GM21576 (cell line): ENCODE measurements at regions not wholly inside any gene's neighbourhood (a gene's known extent, or its start where the extent isn't known, plus 50 kb on each side); places are given as distances from the start of the nearest gene placed in this dataset.

Experiments
- ATAC-seq: cut with Tn5 transposase; IDR thresholded peaks from one replicate; pipeline ENCODE4 v1.9.1; 2021; ENCODE audit warnings: mild to moderate bottlenecking, moderate library complexity; ENCODE audit not compliant: unreplicated experiment

- peak; percentile 72 for ATAC-seq
Observed at GRCh38 chr4:89438102-89438831, 130.7 kb upstream of the GPRIN3 start.

DNA sequence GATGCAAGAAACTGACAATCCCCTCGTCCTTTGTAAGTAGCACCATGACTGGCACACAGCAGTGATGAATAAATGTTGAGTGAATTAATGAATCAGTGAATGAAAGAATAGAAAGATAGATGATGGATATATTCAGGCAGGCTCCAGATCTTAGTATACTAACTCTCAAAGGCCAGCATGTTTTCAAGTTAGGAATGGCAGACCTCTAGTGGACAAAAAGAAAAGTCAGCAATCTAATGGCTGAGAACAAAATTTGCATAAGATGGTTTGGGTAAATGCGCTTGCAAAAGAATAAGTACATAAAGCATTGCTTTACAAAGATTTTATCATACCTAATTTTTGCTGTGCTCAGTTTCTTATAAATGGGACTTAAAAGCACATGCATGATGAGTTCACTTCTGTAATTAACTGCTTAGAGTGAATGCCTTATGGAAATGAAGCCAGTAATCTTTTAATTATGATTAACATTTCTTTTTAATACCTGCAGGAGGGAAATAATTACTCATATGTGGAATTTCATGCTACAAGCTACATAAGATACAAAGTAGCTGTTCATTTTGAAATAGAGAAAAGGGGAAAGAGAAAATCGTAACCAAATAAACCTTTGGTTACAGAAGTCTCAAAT lies 126.9 kb upstream of the GPRIN3 start:
- peak; percentile 65 for ATAC-seq

- no peak for ATAC-seq
Observed at GRCh38 chr4:89427782-89428181, 120.2 kb upstream of the GPRIN3 start.

DNA sequence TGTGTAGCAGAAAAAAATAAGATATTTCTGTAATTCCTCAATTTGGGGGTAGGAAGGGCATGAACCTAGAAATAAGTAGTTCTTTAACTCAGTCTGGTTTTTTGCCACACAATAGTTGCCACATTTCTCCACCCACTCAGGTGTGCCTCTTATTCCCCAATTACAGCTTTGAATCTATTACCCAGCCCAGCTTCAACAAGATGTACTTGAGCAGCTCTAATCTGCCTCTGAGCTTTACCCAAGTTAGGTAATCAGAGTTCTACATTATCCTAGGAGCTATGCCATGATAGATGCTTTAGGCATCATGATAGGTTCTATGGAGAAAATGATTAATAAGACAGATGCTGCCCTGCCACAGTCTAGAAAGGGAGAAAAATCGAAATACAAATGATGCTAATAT lies 117.4 kb upstream of the GPRIN3 start:
- ATAC-seq: no peak

DNA sequence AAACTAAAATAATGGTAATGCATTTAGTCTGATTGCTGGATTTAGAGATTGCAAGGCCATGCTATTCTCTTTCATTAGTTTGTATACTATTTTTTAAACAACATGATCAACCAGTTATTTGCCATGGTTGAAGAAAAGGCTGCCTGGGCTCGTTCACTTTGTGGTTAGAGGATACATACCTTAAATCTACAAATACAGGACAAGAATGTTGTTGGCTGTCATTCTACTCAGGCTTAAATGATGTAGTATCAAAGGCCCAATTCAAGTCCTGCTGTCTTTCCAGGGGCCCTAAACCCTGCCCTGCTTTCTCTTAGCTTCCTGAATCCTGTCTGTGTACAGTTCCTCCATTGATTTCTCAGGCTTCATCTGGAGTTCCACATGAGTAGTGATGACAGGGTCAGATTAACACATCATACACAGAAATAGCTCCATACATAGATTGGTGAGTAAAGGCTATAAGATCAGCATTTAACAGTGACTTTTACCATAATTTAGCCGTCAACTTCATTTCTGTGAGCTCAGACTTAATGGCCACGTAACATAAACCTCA lies 114.9 kb upstream of the GPRIN3 start:
- ATAC-seq: no peak

DNA sequence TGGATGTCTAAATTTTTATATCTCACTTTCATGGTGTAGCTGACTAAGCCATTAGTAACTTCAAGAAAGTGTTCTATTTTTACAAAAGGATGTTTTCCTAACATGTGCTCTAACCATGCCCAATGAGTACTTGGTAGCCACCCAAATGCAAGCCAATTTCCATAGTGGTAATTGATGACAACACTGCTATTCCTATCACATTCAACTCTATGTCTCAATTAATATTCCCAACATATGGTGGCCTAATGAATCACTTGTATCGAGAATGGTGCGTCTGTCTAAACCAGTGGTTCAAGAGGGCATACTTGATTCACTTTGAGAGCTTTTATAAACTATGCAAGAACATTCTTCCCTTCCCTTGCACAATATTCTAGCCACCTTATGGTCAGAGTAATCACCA lies 112.9 kb upstream of the GPRIN3 start:
- no peak for ATAC-seq

DNA sequence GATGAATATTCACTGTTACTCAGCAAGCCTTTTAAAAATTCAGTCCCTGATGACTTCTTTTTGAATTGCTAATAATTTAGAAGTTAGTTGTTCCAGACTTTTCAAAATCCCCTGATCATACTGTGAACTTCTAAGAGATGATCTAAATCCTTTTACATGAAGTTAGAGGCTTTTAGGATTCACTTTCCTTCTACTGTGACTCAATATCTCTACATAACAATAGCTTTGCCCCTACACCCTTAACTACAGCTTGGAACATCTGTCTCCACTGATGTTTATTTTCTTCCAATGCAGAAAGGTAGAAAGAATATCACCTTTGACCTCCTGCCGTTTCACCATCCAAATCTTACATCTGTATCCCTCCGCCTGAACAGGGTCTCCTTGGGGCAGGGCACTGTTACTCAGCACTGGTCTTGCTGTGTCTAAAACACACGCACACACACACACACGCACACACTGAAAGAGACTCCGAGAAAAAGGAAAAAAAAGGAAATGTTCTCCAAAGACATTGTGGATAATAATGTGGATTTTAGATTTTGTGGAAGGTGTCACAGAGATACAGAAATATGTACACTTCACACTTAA lies 111.6 kb upstream of the GPRIN3 start:
- no peak for ATAC-seq

- ATAC-seq: no peak
Observed at GRCh38 chr4:89416960-89417359, 109.4 kb upstream of the GPRIN3 start.

DNA sequence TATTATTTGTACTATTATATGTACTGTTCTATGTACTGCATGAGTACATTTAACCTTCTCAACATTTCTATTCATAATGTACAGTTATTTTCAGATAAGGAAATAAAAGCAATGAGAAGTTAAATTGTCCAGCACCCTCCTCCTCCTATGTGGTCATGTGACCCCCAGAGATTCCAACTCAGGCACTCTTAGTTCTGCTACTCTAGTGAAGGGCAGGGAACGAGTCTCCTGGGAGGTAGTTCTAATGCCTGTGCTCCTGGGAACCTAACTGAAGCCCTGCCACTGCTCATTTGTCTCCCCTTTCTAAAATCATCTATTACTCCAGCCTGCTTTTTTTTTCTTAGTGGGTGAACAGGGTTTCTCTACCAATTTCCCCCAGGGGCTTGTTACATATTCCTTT lies 105.9 kb upstream of the GPRIN3 start:
- ATAC-seq: no peak

DNA sequence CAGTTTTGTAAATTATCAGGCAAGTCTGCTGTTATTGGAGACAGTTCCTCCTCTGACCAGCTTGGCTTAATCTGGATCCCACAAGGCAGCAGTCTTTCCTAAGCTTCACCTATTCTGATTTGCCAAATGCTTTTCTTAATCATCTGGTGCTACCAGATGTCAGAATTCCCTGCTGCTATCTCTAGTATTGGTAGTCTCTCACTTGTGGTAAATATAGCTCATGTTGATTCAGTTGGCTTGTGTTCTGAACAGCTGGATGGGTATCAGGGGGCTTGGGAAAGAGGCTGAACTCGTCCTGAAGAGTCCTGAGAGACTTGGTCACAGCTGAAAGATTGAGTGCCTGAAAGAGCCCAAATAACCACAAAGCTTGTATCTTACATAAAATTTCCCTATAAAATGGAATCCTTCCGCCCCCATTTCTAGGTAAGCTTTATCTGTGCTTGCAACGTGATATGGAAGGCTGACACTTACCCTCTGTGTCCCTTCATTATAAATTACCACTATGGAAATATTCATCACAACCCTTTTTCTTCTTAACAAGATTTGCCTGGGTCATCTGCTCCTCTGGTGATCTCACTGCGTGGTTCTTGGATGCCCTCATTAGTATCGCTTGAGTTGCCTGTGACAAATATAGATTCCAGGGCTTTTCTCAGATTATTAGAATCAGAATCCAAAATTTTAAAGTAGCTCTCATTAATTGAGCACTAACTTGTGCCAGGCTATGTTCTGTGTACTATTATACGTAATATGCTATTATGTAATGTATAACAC lies 104.1 kb upstream of the GPRIN3 start:
- no peak for ATAC-seq

DNA sequence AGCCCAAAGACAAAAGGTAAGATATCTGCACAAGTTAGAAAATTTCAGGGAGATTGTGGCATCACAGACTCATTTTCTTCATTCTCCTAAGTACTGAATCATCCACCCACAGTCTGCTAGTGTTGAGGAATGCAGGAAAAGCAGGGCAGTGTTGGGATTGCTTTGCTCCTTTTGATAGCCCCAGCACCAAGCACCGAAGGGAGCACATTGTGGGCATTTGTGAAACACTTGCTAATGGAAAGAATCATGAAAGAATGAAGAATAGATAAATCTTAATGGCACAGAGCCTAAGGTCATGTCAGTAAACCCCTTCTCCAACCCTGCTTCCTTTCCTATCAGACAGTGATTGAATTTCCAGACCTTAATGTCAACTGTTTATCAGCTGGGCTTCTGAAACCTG lies 103.1 kb upstream of the GPRIN3 start:
- no peak for ATAC-seq

- no peak for ATAC-seq
Observed at GRCh38 chr4:89404530-89404929, 96.9 kb upstream of the GPRIN3 start.

DNA sequence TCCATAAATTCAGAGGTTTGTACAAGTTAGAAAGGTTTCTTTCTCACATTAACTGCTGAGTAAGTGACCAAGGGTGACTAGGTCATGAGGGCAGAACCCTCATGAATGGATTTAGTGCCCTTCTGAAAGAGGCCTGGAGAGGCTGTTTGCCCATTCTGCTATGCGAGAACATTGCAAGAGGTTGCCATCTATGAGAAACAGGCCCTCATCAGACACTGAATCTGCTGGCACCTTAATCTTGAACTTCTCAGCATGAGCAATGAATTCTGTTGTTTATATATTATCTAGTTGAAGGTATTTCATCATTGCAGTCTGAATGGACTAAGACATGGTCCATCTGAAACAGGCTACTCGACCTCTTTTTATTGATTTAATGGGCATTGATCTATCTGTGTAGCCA lies 96.2 kb upstream of the GPRIN3 start:
- no peak for ATAC-seq

DNA sequence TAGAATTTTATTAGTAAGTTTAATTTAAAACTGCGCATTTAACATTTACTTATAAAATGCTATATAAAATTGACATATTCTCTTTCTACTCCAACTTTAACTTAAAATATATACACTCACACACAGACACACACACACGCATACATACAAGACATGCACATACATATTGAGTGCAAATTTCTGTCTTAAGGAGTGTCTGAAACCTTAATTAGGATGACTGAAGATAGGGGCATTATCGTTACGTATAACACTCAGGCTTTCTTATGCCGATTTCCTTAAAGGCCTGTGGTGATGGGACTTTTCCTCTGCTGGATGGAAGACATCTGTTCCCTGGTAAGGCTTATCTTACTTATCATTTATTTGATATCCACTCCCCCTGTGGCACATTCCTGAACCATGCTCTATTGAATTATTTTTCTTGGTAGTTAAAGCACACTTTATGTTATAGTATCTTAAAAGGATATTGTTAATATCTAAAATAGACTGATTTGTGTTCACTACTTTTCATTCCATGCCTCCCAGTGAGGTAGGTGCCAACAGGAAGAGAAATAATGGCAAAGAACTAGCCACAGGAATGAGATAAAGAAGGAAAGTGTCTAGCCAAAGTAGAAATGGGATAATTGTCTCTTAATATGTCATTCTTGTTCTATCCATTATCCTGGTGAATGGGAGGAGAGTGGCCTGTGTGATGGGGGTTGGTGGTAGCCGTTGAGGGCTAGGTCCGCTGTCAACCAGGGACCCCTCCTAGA lies 92.9 kb upstream of the GPRIN3 start:
- ATAC-seq: no peak

DNA sequence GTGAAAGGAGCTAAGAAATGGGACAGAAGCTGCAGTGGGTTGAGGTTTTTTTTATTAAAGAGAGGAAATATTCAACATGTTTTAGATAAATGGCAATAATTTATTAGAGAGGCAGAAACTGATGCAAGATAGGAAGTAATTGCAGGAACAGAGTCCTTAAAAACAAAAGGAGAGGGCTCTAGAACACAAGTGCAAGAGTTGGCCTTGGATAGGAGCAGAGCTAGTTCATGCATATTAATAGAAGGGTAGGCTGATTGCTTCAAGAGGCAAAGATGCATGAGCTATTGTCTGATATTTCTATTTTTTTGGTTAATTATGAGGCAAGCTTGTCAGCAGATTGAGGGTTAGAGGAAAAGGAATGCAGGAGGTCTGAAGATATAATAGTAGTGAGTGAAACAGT lies 91.0 kb upstream of the GPRIN3 start:
- no peak for ATAC-seq

- no peak for ATAC-seq
Observed at GRCh38 chr4:89398146-89398545, 90.5 kb upstream of the GPRIN3 start.

- no peak for ATAC-seq
Observed at GRCh38 chr4:89397441-89397840, 89.8 kb upstream of the GPRIN3 start.

DNA sequence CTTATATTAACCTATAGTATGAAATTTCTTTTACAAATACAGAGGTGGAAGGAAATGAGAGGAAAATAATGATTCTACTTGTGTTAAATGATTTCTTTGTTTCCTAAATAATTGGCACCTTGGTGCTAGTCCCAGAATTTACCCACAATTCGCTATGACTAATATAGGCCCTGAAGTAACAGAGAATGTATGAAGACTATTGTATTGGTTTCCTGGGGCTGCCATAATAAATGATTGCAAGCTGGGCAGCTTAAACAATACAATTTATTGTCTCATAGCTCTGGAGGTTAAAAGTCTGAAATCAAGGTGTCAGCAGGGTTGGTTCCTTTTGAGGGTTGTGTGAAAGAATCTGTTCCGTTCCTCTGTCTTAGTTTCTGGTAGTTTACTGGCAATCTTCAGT lies 74.8 kb upstream of the GPRIN3 start:
- no peak for ATAC-seq

GRCh38 chr4:89380980-89381379 lies 73.4 kb upstream of the GPRIN3 start:
- no peak for ATAC-seq

GRCh38 chr4:89379511-89380044 lies 72.0 kb upstream of the GPRIN3 start:
- ATAC-seq: no peak
